GM19455 (cell line): ENCODE measurements at regions not wholly inside any gene's neighbourhood (a gene's known extent, or its start where the extent isn't known, plus 50 kb on each side); places are given as distances from the start of the nearest gene placed in this dataset.
"Not testable (repeated sequence)": the region's sequence is repeated elsewhere in the genome, so short reads cannot be mapped to it uniquely, and the experiment has no call there.

Source experiments
- ATAC-seq: cut with Tn5 transposase; IDR thresholded peaks from one replicate; pipeline ENCODE4 v1.9.1; 2021; ENCODE audit not compliant: unreplicated experiment

GRCh38 chr1:228939001-228939691, 203.9 kb downstream of the RHOU start:
- ATAC-seq: no peak

GRCh38 chr1:228939881-228940392, 204.7 kb downstream of the RHOU start:
- ATAC-seq: no peak

- ATAC-seq: no peak
Observed at GRCh38 chr1:228940526-228940925, 205.2 kb downstream of the RHOU start.

GRCh38 chr1:228940926-228941325, 205.6 kb downstream of the RHOU start:
- no peak for ATAC-seq

GRCh38 chr1:228941666-228942065, 206.4 kb downstream of the RHOU start:
- ATAC-seq: no peak

GRCh38 chr1:228943436-228943835, 208.2 kb downstream of the RHOU start:
- no peak for ATAC-seq

- ATAC-seq: no peak
Observed at GRCh38 chr1:228944296-228944695, 209.0 kb downstream of the RHOU start.

GRCh38 chr1:228944935-228945371, 209.7 kb downstream of the RHOU start:
- no peak for ATAC-seq

GRCh38 chr1:228945885-228946284, 210.6 kb downstream of the RHOU start:
- ATAC-seq: no peak

GRCh38 chr1:228949617-228950016, 214.3 kb downstream of the RHOU start:
- not testable (repeated sequence) for ATAC-seq

GRCh38 chr1:228953207-228953606, 217.9 kb downstream of the RHOU start:
- ATAC-seq: no peak

GRCh38 chr1:228953808-228954207, 218.5 kb downstream of the RHOU start:
- ATAC-seq: not testable (repeated sequence)

GRCh38 chr1:228955691-228956090, 220.4 kb downstream of the RHOU start:
- no peak for ATAC-seq

- no peak for ATAC-seq
Observed at GRCh38 chr1:228956864-228957263, 221.6 kb downstream of the RHOU start.

- no peak for ATAC-seq
Observed at GRCh38 chr1:228957535-228957934, 222.3 kb downstream of the RHOU start.

- ATAC-seq: no peak
Observed at GRCh38 chr1:228958121-228958520, 222.8 kb downstream of the RHOU start.

GRCh38 chr1:228958741-228959140, 223.5 kb downstream of the RHOU start:
- ATAC-seq: no peak

- no peak for ATAC-seq
Observed at GRCh38 chr1:228960705-228961104, 225.4 kb downstream of the RHOU start.

GRCh38 chr1:228961511-228961910, 226.2 kb downstream of the RHOU start:
- no peak for ATAC-seq

GRCh38 chr1:228963795-228964177, 228.5 kb downstream of the RHOU start:
- ATAC-seq: no peak

GRCh38 chr1:228964178-228965089, 229.2 kb downstream of the RHOU start:
- no peak for ATAC-seq
